ENCODE measurements at regions not wholly inside any gene's neighbourhood (a gene's known extent, or its start where the extent isn't known, plus 50 kb on each side); places are given as distances from the start of the nearest gene placed in this dataset.
A peak's percentile ranks its signal among the peaks of the same experiment; 100 is the strongest.

DNA sequence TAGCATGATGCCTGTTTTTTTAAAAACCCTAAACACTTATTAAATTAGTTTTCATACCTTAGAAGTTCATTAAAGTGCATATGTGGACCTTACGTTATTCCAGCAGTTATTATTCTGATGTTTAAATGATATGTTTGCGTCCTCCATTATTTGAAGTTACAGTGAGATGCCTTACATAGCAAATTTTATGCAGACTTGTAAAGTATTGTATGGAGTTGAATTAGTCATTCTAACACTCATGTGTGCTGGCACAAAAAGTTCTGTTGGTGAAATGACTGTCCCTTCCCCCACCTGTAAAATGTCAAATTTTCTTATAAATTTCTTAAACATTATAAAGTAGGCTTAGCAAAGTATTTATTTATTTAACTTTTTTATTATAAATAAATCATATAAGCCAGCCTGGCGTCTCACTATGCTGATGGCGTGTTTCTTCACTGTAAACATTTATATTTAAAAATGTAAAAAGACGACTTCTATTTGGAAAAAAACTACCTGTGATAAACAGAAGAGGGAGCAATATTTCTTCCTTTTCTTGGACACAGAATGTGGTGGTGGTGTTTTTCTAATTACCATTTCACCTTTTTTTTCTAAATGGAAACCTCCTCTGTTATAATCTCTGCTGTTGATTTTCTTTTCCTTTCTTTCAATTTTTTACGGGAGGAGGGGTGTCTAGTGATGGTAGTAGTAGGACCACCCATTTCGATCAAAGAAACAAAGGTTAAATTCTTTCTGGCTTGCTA is 155.4 kb downstream of the RFPL4B start:
- no peak for DNase-seq
- TF ChIP-seq, protein P1, sequence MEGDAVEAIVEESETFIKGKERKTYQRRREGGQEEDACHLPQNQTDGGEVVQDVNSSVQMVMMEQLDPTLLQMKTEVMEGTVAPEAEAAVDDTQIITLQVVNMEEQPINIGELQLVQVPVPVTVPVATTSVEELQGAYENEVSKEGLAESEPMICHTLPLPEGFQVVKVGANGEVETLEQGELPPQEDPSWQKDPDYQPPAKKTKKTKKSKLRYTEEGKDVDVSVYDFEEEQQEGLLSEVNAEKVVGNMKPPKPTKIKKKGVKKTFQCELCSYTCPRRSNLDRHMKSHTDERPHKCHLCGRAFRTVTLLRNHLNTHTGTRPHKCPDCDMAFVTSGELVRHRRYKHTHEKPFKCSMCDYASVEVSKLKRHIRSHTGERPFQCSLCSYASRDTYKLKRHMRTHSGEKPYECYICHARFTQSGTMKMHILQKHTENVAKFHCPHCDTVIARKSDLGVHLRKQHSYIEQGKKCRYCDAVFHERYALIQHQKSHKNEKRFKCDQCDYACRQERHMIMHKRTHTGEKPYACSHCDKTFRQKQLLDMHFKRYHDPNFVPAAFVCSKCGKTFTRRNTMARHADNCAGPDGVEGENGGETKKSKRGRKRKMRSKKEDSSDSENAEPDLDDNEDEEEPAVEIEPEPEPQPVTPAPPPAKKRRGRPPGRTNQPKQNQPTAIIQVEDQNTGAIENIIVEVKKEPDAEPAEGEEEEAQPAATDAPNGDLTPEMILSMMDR (IDR thresholded peaks at IDR 0.05) = peak in 1 of 4 experiments; percentile 14
- TF ChIP-seq POLR2A (IDR thresholded peaks at IDR 0.05) = no peak
- Histone ChIP-seq H3K4me1 (no peaks in the 10 kb centered on the region), H3K4me3 (no peak overlapping the region), H3K36me3 (no peaks in the 10 kb centered on the region), H3K9me3 (no peaks in the 10 kb centered on the region), H3K27ac (no peak overlapping the region), H3K27me3 (no peaks in the 10 kb centered on the region)
- intact Hi-C loops (cut with DNase I; ENCODE audit: low total_unique reads) = no loop called here

DNA sequence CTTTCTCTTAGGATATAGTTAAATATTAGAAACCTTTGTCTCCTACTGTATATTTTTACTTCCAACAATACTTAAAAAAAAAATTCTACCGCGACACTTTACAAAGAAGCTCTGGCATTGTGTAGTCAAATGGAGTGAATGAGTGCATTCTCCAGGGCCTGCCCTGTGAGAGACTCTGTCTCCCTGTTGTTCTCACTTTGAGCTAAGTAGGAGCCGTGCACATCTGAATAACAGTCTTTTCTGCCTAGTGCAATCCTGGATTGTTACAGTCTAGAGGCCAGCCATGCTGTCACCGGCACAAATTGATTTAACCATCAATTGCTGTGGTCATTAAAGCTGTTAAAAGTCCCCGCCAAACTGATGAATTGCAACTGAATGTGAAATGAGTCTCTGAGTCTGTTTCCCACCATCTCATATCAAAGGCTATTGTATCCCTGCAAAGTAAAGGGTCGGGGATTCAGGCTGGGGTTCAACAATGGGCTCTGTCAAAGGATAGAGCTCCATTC is 156.0 kb downstream of the RFPL4B start:
- TF ChIP-seq, protein P1 (IDR thresholded peaks at IDR 0.05) = no peak
- no peak for TF ChIP-seq POLR2A (IDR thresholded peaks at IDR 0.05)
- no peak overlapping the region for H3K4me3 ChIP-seq
- H3K27ac ChIP-seq = no peak overlapping the region
- intact Hi-C loops (cut with DNase I; ENCODE audit: low total_unique reads) = no loop called here
- DNase-seq = no peak
- no peaks in the 10 kb centered on the region for H3K36me3 ChIP-seq
- H3K9me3 ChIP-seq = no peaks in the 10 kb centered on the region
- no peaks in the 10 kb centered on the region for H3K4me1 ChIP-seq
- no peaks in the 10 kb centered on the region for H3K27me3 ChIP-seq

DNA sequence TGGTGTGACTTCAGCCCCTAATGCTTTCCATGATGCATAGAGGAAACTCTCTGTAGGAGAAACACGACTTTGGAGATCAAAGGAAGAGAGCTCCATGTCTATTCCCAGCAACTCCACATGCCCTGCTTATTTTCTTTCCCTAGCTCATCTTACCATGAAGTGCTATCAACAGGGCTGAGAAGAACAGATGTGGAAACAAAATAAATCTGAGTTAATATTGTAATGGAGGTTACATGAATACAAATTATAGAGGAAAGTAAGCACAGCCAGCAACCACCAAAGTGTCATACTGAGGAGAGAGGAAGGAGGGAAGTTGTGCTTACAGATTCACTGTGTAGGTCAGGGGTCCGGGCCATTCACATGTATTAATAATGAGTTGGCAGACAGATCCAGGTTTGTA is 157.5 kb downstream of the RFPL4B start:
- H3K9me3 ChIP-seq = no peaks in the 10 kb centered on the region
- intact Hi-C loops (cut with DNase I; ENCODE audit: low total_unique reads) = no loop called here
- H3K4me1 ChIP-seq = no peaks in the 10 kb centered on the region
- H3K27ac ChIP-seq = no peak overlapping the region
- no peak for DNase-seq
- no peak overlapping the region for H3K4me3 ChIP-seq
- TF ChIP-seq POLR2A (IDR thresholded peaks at IDR 0.05) = no peak
- TF ChIP-seq, protein P1 (IDR thresholded peaks at IDR 0.05) = no peak
- no peaks in the 10 kb centered on the region for H3K27me3 ChIP-seq
- H3K36me3 ChIP-seq = no peaks in the 10 kb centered on the region

DNA sequence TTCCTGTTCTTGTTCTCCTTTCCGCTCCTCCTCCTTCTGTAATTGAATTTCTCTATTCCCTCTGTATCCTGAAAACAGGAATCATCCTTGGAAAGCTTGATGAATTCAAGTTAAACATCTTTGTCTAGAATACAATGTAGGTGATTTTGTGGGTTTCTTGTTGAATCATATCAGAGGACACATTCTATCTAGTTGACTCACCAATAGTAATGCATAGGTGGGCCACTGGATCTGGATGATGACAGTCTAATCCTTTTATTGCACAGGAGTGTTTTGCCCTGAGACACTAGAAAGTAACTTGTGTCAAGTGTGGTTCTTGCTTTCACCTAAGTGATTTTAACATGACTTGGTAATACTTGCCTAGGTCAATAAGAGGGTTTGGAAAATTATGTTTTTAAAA is 164.3 kb downstream of the RFPL4B start:
- H3K27ac ChIP-seq = no peak overlapping the region
- no peak overlapping the region for H3K4me3 ChIP-seq
- H3K36me3 ChIP-seq = no peaks in the 10 kb centered on the region
- intact Hi-C loops (cut with DNase I; ENCODE audit: low total_unique reads) = no loop called here
- no peak for DNase-seq
- H3K27me3 ChIP-seq = no peaks in the 10 kb centered on the region
- no peaks in the 10 kb centered on the region for H3K4me1 ChIP-seq
- TF ChIP-seq, protein P1 (IDR thresholded peaks at IDR 0.05) = no peak
- TF ChIP-seq POLR2A (IDR thresholded peaks at IDR 0.05) = no peak
- no peaks in the 10 kb centered on the region for H3K9me3 ChIP-seq

DNA sequence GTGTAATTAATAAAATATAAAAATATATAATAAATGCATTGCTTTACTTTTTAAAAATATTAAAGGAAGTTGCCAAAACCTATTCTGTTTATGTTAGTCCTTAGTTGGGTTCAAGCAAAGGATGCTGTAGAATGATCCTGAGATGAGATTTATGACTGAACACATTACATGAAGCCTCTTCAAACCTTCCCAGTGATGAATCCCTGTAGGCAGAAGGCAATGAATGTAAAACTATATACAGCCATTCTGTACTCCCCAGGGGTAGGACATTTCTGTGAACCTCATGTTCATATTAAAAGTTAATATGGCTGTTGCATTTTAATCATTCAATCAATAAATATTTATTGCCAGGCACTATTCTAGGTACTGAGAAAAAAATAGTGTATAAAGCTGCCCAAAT is 166.0 kb downstream of the RFPL4B start:
- DNase-seq = no peak
- intact Hi-C loops (cut with DNase I; ENCODE audit: low total_unique reads) = no loop called here
- TF ChIP-seq POLR2A (IDR thresholded peaks at IDR 0.05) = no peak
- Histone ChIP-seq H3K4me3 (no peak overlapping the region), H3K36me3 (no peaks in the 10 kb centered on the region), H3K27me3 (no peaks in the 10 kb centered on the region), H3K4me1 (no peaks in the 10 kb centered on the region), H3K27ac (no peak overlapping the region), H3K9me3 (no peaks in the 10 kb centered on the region)
